ENCODE measurements at regions not wholly inside any gene's neighbourhood (a gene's known extent, or its start where the extent isn't known, plus 50 kb on each side); places are given as distances from the start of the nearest gene placed in this dataset.

GRCh38 chr17:74149597-74150427, 53.7 kb upstream of the RPL38 start:
- no peak for DNase-seq

DNA sequence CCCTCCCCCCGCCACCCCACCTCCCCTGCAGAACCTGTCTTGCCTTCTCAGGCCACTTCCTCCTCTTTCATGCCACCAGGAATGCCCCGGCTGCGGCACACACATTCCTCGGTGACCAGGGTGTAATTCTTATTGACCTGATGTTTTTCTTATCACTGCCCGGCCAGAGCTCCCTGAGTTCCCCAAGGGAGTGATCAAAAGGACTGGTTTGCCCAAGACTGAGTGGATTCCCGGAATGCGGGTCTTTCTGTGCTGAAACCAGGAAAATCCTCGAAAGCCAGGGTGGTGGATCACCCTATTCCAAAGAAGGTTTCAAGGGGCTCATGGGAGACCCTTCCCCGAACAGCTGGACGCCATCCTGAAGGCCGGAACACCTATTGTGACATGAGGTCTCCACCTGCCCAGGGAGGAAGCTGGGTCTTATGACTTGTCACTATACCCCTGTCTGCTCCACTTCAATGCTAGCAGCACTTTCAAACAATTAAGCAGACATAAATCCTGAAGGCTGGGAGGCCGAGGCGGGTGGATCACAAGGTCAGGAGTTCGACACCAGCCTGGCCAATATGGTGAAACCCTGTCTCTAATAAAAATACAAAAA, 53.0 kb upstream of the RPL38 start:
- DNase-seq, result no peak

DNA sequence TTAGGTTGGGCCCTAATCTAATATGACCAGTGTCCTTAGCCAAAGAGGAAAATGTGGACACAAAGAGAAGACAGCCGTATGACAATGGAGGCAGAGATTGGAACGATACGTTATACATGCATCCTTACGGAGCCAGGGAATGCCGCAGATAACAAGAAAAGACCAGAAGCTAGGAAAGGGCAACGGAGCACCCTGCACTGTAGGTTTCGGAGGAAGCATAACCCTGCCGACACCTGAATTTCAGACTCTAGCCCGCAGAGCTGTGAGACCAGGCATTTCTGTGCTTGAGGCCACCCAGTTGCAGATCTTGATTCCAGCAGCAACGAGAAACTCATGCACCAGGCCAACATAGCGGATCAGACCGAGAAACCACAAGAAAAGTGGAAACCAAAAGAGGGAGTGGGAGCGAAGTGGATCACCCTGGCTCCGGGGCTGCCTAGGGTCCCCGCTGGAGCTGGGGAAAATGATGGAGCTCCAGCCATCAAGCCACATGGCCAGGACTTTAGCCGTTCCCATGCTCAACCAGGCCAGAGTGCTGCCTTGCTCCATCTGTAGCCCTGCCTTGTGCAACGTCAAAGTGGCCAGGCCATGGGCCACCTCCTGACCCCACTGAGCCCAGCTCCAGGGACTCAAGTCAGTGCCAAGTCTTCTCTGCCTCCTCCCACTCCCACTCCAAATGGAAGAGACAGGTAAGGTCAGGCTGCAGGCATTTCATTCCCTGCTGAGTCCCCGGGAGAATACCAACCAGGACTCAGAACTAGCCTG, 51.7 kb upstream of the RPL38 start:
- no peak for DNase-seq

GRCh38 chr17:74152591-74153455, 50.7 kb upstream of the RPL38 start:
- DNase-seq, result no peak

DNA sequence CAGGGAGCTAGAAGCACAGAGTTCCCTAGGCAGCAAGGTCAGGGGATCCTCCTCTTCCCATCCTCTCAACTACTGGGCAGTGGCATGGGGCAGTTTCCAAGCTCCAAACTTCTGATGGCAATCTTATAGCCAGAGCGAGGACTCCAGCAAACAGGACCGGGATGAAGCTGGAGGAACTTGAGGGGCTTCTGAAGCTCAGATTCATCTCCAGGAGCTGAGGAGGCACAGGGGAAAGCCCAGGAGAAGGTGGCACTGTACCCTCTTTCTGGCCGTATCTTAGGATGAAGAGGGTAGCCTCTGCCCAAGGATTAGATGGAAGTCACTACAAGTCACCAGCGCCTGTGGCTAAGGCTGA, 50.0 kb upstream of the RPL38 start:
- DNase-seq, result no peak

Data from activated CD4-positive, CD25-positive, alpha-beta regulatory T cell (primary cell).